ENCODE measurements at regions not wholly inside any gene's neighbourhood (a gene's known extent, or its start where the extent isn't known, plus 50 kb on each side); places are given as distances from the start of the nearest gene placed in this dataset.

DNA sequence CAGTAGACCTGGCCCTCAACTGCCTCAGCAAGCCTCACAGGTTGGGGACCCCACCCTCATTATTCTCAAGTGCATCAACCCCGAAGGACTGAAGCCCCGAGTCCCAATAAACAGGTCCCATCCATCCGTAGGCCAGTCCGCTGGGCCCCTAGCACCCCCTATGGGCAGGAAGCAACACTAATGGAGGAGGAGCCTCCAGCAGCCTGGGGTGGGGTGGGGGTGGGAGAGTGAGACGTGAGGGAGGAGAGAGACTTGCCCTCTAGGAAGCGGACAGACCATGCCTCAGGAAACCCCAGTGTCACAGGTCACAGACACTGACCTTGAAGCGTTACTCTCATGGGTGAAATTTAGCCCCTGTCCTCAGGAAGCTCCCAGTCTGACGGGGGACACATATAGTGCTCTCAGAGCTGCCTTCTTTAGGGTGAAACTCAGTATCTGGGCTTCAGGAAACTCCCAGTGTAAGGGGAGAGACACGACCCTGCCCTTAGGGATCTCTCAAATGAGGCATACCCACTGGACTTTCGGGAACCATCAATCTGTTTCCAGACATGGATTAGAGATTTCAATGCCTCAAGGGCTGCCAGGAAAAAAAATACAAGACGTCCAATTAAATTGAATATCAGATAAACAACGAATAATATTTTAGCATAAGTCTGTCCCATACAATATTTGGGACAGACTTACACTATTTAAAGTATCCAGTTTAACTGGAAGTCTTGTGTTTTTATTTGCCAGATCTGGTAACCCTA, 125.8 kb downstream of the MRPL14 start:
- no peaks in the 10 kb centered on the region for H3K9me3 Mint-ChIP-seq (ENCODE audit: insufficient read depth)
- CTCF ChIA-PET: no interaction called here
- H2AFZ ChIP-seq (ENCODE audit: insufficient read depth, low read depth, low read length, poor library complexity, severe bottlenecking): no peak overlapping the region
- DNase-seq (no peak), ATAC-seq (ENCODE audit: low read depth) (no peak)
- H3K27ac ChIP-seq (ENCODE audit: low read length in 2 of 2): no peak overlapping the region
- peak overlapping the region in 1 of 5 experiments; percentile 57 for H3K4me3 ChIP-seq (ENCODE audit: control extremely low read depth in 1 of 5, extremely low read depth in 1 of 5, insufficient read depth in 1 of 5, low read depth in 2 of 5, low read length in 4 of 5)
- peak overlapping the region; percentile 46 for H3K4me3 Mint-ChIP-seq
- WGBS (ENCODE audit: insufficient coverage): 70% methylated on average over 6 of the region's 12 CpGs
- H3K9ac ChIP-seq (ENCODE audit: low read length): peak overlapping the region; percentile 65
- intact Hi-C loops (cut with micrococcal nuclease): loop anchor here (5.0 kb wide), 1 partner anchor 71 kb away; no protein-coding TSS in a partner anchor
- no peaks in the 10 kb centered on the region for H3K79me2 ChIP-seq (ENCODE audit: control insufficient read depth, insufficient read depth, low read length)
- TF ChIP-seq, protein P1, sequence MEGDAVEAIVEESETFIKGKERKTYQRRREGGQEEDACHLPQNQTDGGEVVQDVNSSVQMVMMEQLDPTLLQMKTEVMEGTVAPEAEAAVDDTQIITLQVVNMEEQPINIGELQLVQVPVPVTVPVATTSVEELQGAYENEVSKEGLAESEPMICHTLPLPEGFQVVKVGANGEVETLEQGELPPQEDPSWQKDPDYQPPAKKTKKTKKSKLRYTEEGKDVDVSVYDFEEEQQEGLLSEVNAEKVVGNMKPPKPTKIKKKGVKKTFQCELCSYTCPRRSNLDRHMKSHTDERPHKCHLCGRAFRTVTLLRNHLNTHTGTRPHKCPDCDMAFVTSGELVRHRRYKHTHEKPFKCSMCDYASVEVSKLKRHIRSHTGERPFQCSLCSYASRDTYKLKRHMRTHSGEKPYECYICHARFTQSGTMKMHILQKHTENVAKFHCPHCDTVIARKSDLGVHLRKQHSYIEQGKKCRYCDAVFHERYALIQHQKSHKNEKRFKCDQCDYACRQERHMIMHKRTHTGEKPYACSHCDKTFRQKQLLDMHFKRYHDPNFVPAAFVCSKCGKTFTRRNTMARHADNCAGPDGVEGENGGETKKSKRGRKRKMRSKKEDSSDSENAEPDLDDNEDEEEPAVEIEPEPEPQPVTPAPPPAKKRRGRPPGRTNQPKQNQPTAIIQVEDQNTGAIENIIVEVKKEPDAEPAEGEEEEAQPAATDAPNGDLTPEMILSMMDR (IDR thresholded peaks at IDR 0.05): no peak
- TF ChIP-seq EZH2 (IDR thresholded peaks at IDR 0.05; ENCODE audit: borderline replicate concordance, insufficient read depth, low read depth, low read length, poor library complexity, severe bottlenecking): no peak
- no peaks in the 10 kb centered on the region for H3K36me3 ChIP-seq (replicated peaks in 1 of 2; ENCODE audit: control extremely low read depth in 1 of 2, control insufficient read depth in 1 of 2, extremely low read depth in 1 of 2, insufficient read depth in 2 of 2, low read length in 1 of 2)
- no peak overlapping the region for H3K27ac Mint-ChIP-seq
- peaks cover 0 to 54% (median 28%) of the 10 kb centered on the region in 4 experiments for H3K27me3 ChIP-seq (replicated peaks in 1 of 4; ENCODE audit: control extremely low read depth in 1 of 4, control insufficient read depth in 3 of 4, insufficient read depth in 4 of 4, low read length in 3 of 4)
- H3K4me1 Mint-ChIP-seq: peaks cover 30% of the 10 kb centered on the region
- H3K9me3 ChIP-seq (ENCODE audit: control extremely low read depth in 1 of 3, control insufficient read depth in 2 of 3, insufficient read depth in 1 of 3, low read length in 2 of 3): peaks cover 0 to 16% (median 0%) of the 10 kb centered on the region in 3 donors
- no peaks in the 10 kb centered on the region for H4K20me1 ChIP-seq (ENCODE audit: control insufficient read depth, insufficient read depth, low read length, poor library complexity, severe bottlenecking)
- POLR2A ChIA-PET: no interaction called here
- peaks cover 23 to 27% of the 10 kb centered on the region in 2 donors for H3K4me1 ChIP-seq (ENCODE audit: control insufficient read depth in 2 of 2, insufficient read depth in 2 of 2, low read length in 2 of 2)
- H3K27me3 Mint-ChIP-seq: peaks cover 25% of the 10 kb centered on the region
- peak overlapping the region; percentile 91 for H3K4me2 ChIP-seq (replicated peaks; ENCODE audit: low read depth, low read length, poor library complexity, severe bottlenecking)

DNA sequence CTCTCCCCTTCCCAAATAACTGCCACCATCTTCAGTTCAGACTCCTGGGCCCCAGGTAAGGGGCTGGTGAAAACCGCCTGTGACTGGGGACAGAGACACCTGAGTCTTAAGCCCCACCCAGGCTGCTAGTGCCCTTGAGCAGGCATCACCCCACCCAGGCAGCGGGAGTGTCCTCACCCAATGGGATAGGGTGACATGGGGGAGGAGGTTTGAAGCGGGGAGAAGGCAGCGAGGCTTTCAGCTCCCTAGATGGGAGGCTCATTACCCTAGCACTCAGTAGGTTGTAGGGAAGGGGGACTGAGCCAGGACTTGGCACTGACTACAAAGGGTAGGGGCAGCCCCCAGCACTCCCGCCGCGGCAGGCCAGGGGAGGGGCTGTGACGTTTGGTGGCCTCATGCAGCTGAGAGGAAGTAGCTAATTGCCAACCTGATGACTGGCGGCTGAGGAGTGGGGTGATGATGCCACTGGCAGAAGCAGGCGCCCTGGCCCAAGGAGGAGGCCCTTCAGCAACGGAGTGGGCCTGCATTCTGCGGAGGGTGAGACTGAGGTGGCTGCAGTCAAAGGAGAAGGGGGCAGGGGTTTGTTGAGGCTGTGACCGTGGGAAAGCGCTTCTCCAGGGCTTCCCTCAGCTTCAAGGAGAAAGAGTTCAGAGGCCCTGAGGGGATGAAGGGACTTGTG, 126.9 kb downstream of the MRPL14 start:
- intact Hi-C loops (cut with micrococcal nuclease): loop anchor here (5.0 kb wide), 1 partner anchor 72 kb away; no protein-coding TSS in a partner anchor
- peak overlapping the region; percentile 47 for H3K4me3 Mint-ChIP-seq
- H3K27me3 ChIP-seq (replicated peaks in 1 of 4; ENCODE audit: control extremely low read depth in 1 of 4, control insufficient read depth in 3 of 4, insufficient read depth in 4 of 4, low read length in 3 of 4): peaks cover 0 to 44% (median 26%) of the 10 kb centered on the region in 4 experiments
- POLR2A ChIA-PET: no interaction called here
- peaks cover 23 to 27% of the 10 kb centered on the region in 2 donors for H3K4me1 ChIP-seq (ENCODE audit: control insufficient read depth in 2 of 2, insufficient read depth in 2 of 2, low read length in 2 of 2)
- H3K4me3 ChIP-seq (ENCODE audit: control extremely low read depth in 1 of 5, extremely low read depth in 1 of 5, insufficient read depth in 1 of 5, low read depth in 2 of 5, low read length in 4 of 5): no peak overlapping the region
- no peak overlapping the region for H3K27ac ChIP-seq (ENCODE audit: low read length in 2 of 2)
- no peak overlapping the region for H2AFZ ChIP-seq (ENCODE audit: insufficient read depth, low read depth, low read length, poor library complexity, severe bottlenecking)
- CTCF ChIA-PET: no interaction called here
- H3K79me2 ChIP-seq (ENCODE audit: control insufficient read depth, insufficient read depth, low read length): no peaks in the 10 kb centered on the region
- H3K4me2 ChIP-seq (replicated peaks; ENCODE audit: low read depth, low read length, poor library complexity, severe bottlenecking): no peak overlapping the region
- H3K27me3 Mint-ChIP-seq: peaks cover 14% of the 10 kb centered on the region
- TF ChIP-seq, protein P1 (IDR thresholded peaks at IDR 0.05): no peak
- TF ChIP-seq EZH2 (IDR thresholded peaks at IDR 0.05; ENCODE audit: borderline replicate concordance, insufficient read depth, low read depth, low read length, poor library complexity, severe bottlenecking): no peak
- ATAC-seq (ENCODE audit: low read depth): no peak
- WGBS (ENCODE audit: insufficient coverage): 34% methylated on average over 11 of the region's 14 CpGs
- no peaks in the 10 kb centered on the region for H3K9me3 Mint-ChIP-seq (ENCODE audit: insufficient read depth)
- H3K27ac Mint-ChIP-seq: peak overlapping the region; percentile 50
- H3K9ac ChIP-seq (ENCODE audit: low read length): no peak overlapping the region
- no peaks in the 10 kb centered on the region for H3K36me3 ChIP-seq (replicated peaks in 1 of 2; ENCODE audit: control extremely low read depth in 1 of 2, control insufficient read depth in 1 of 2, extremely low read depth in 1 of 2, insufficient read depth in 2 of 2, low read length in 1 of 2)
- H3K4me1 Mint-ChIP-seq: peaks cover 30% of the 10 kb centered on the region
- DNase-seq: peak; percentile 52
- H3K9me3 ChIP-seq (ENCODE audit: control extremely low read depth in 1 of 3, control insufficient read depth in 2 of 3, insufficient read depth in 1 of 3, low read length in 2 of 3): peaks cover 0 to 16% (median 0%) of the 10 kb centered on the region in 3 donors
- no peaks in the 10 kb centered on the region for H4K20me1 ChIP-seq (ENCODE audit: control insufficient read depth, insufficient read depth, low read length, poor library complexity, severe bottlenecking)

Data from B cell (primary cell).